Endothelial cell (in vitro differentiated cells): ENCODE measurements at regions not wholly inside any gene's neighbourhood (a gene's known extent, or its start where the extent isn't known, plus 50 kb on each side); places are given as distances from the start of the nearest gene placed in this dataset.

Experiments used
- DNase-seq: peaks from one replicate; pipeline ENCODE4 v3.0.0; 2021; ENCODE audit warnings: low spot score
- H3K27ac Mint-ChIP-seq: one replicate; pipeline ENCODE4 v1.8.0; 2021; ENCODE audit warnings: mixed read lengths, inconsistent platforms; ENCODE audit not compliant: unreplicated experiment
- H3K27me3 Mint-ChIP-seq: one replicate; pipeline ENCODE4 v1.8.0; 2021; ENCODE audit warnings: mild to moderate bottlenecking, moderate library complexity, mixed read lengths, inconsistent platforms; ENCODE audit not compliant: unreplicated experiment
- H3K36me3 Mint-ChIP-seq: one replicate; pipeline ENCODE4 v1.8.0; 2021; ENCODE audit warnings: mild to moderate bottlenecking, low read depth, mixed read lengths, inconsistent platforms; ENCODE audit not compliant: unreplicated experiment
- H3K4me1 Mint-ChIP-seq: one replicate; pipeline ENCODE4 v1.8.0; 2021; ENCODE audit warnings: mild to moderate bottlenecking, mixed read lengths, inconsistent platforms; ENCODE audit not compliant: unreplicated experiment
- H3K4me3 Mint-ChIP-seq: one replicate; pipeline ENCODE4 v1.8.0; 2021; ENCODE audit warnings: mild to moderate bottlenecking, mixed read lengths, inconsistent platforms; ENCODE audit not compliant: unreplicated experiment
- H3K9me3 Mint-ChIP-seq: one replicate; pipeline ENCODE4 v1.8.0; 2021; ENCODE audit warnings: mixed read lengths, inconsistent platforms; ENCODE audit not compliant: unreplicated experiment
- CTCF ChIP-seq: fragments of 200-600 bp; sonication (generic); IDR thresholded peaks from one replicate; pipeline ENCODE4 v1.5.0; 2021; ENCODE audit warnings: antibody characterized with exemption; ENCODE audit not compliant: unreplicated experiment

GRCh38 chr5:90226433-90227099 is 183.0 kb downstream of the CETN3 start:
- no peak overlapping the region for H3K27ac Mint-ChIP-seq
- no peak for DNase-seq
- no peaks in the 10 kb centered on the region for H3K9me3 Mint-ChIP-seq
- TF ChIP-seq CTCF = no peak
- H3K36me3 Mint-ChIP-seq = no peaks in the 10 kb centered on the region
- no peak overlapping the region for H3K4me3 Mint-ChIP-seq
- H3K4me1 Mint-ChIP-seq = peaks cover 14% of the 10 kb centered on the region
- H3K27me3 Mint-ChIP-seq = peaks cover 2% of the 10 kb centered on the region

- H3K27ac Mint-ChIP-seq = no peak overlapping the region
- peaks cover 14% of the 10 kb centered on the region for H3K4me1 Mint-ChIP-seq
- no peak overlapping the region for H3K4me3 Mint-ChIP-seq
- no peaks in the 10 kb centered on the region for H3K9me3 Mint-ChIP-seq
- no peak for DNase-seq
- no peaks in the 10 kb centered on the region for H3K36me3 Mint-ChIP-seq
- TF ChIP-seq CTCF = no peak
- H3K27me3 Mint-ChIP-seq = peaks cover 2% of the 10 kb centered on the region
Measured at GRCh38 chr5:90224342-90224741, 185.2 kb downstream of the CETN3 start.

GRCh38 chr5:90223756-90224155 is 185.8 kb downstream of the CETN3 start:
- H3K4me1 Mint-ChIP-seq = peaks cover 14% of the 10 kb centered on the region
- no peaks in the 10 kb centered on the region for H3K9me3 Mint-ChIP-seq
- DNase-seq = no peak
- no peaks in the 10 kb centered on the region for H3K36me3 Mint-ChIP-seq
- H3K4me3 Mint-ChIP-seq = no peak overlapping the region
- H3K27ac Mint-ChIP-seq = no peak overlapping the region
- no peak for TF ChIP-seq CTCF
- H3K27me3 Mint-ChIP-seq = peaks cover 2% of the 10 kb centered on the region

- DNase-seq = no peak
- Mint-ChIP-seq H3K4me3 (no peak overlapping the region), H3K27me3 (peaks cover 2% of the 10 kb centered on the region), H3K36me3 (no peaks in the 10 kb centered on the region), H3K4me1 (peaks cover 11% of the 10 kb centered on the region), H3K9me3 (no peaks in the 10 kb centered on the region), H3K27ac (no peak overlapping the region)
- no peak for TF ChIP-seq CTCF
Measured at GRCh38 chr5:90221951-90222350, 187.6 kb downstream of the CETN3 start.

- Mint-ChIP-seq H3K9me3 (no peaks in the 10 kb centered on the region), H3K27me3 (peaks cover 2% of the 10 kb centered on the region), H3K4me1 (peaks cover 11% of the 10 kb centered on the region), H3K4me3 (no peak overlapping the region), H3K36me3 (no peaks in the 10 kb centered on the region), H3K27ac (no peak overlapping the region)
- DNase-seq = no peak
- TF ChIP-seq CTCF = no peak
Measured at GRCh38 chr5:90220554-90220953, 189.0 kb downstream of the CETN3 start.
